Body of pancreas (tissue), 4 donors: ENCODE measurements at regions not wholly inside any gene's neighbourhood (a gene's known extent, or its start where the extent isn't known, plus 50 kb on each side); places are given as distances from the start of the nearest gene placed in this dataset.

ENCODE experiments used
- ATAC-seq: fragments of 150-250 bp; one replicate; pipeline ENCODE4 v1.9.1; 2016
- DNase-seq, 4 donors: peaks; one replicate each; pipeline ENCODE4 v3.0.0-alpha.2; 2019
- H3K27ac ChIP-seq, 4 donors: fragments of 200-600 bp; sonication (generic); 1 replicate in 3 of 4; 2 replicates in 1 of 4; pipeline versions ENCODE4 v1.5.1 to v1.6.1; 2016 to 2019; ENCODE audit warnings: mild to moderate bottlenecking in 1 of 4, mixed read lengths in 1 of 4, moderate library complexity in 1 of 4
- H3K27me3 ChIP-seq, 2 donors: fragments of 200-600 bp; sonication (generic); one replicate each; pipeline ENCODE4 v1.6.0; 2016; ENCODE audit warnings: mild to moderate bottlenecking in 1 of 2
- H3K36me3 ChIP-seq, 2 donors: fragments of 200-600 bp; sonication (generic); replicated peaks in 1 of 2; 2 replicates each; pipeline ENCODE4 v1.5.1; 2016; ENCODE audit warnings: low read depth in 2 of 2; ENCODE audit not compliant: insufficient read depth in 1 of 2
- H3K4me1 ChIP-seq: fragments of 200-600 bp; sonication (generic); one replicate; pipeline ENCODE4 v1.6.0; 2016
- H3K4me3 ChIP-seq, 2 donors: fragments of 200-600 bp; sonication (generic); 1 replicate in 1 of 2; 2 replicates in 1 of 2; pipeline ENCODE4 v1.5.1; 2016 to 2019
- H3K9me3 ChIP-seq, 3 donors: fragments of 200-600 bp; sonication (generic); 1 replicate in 2 of 3; 2 replicates in 1 of 3; pipeline ENCODE4 v1.5.1; 2016
- POLR2A ChIP-seq, 3 donors: fragments of 450-650 bp; IDR thresholded peaks; one replicate each; pipeline ENCODE4 v1.6.1; 2016; ENCODE audit warnings: antibody characterized with exemption in 3 of 3, mild to moderate bottlenecking in 2 of 3
- WGBS, 2 donors: methylation state at CpG; one replicate each; pipeline ENCODE4 v1.1.5; 2017; 5-methylcytosine and 5-hydroxymethylcytosine counted together
- intact Hi-C: fragments of 100-400 bp; cut with DNase I; formaldehyde crosslinking; loops from one replicate; pipeline ENCODE4 v1.15.1; 2023
- TF ChIP-seq, protein P1 (sequence below), 7 experiments: fragments of 450-650 bp in 4 of 7; fragments of 200-600 bp in 3 of 7; sonication (generic) in 3 of 7; IDR thresholded peaks; one replicate each; pipeline ENCODE4 v1.5.1; 2016 to 2019; ENCODE audit warnings: antibody characterized with exemption in 7 of 7

DNA sequence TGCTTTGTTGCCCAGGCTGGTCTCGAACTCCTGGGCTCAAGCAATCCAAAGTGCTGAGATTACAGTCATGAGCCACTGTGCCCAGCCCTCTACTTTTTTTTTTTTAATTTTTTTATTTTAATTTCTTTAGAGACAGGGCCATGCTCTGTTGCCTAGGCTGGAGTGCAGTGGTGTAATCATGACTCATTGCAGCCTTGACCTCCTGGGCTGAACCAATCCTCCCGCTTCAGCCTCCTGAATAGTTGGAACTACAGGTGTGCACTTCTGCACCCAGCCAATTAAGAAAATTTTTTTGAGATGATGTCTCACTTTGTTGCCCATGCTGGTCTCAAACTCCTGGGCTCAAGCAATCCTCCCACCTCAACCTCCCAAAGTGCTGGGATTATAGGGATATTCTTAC, 528.6 kb downstream of the GATA3 start:
- intact Hi-C loops: no loop called here
- 68 to 77% methylated on average over 2 of the region's 2 CpGs for WGBS, 2 donors

DNA sequence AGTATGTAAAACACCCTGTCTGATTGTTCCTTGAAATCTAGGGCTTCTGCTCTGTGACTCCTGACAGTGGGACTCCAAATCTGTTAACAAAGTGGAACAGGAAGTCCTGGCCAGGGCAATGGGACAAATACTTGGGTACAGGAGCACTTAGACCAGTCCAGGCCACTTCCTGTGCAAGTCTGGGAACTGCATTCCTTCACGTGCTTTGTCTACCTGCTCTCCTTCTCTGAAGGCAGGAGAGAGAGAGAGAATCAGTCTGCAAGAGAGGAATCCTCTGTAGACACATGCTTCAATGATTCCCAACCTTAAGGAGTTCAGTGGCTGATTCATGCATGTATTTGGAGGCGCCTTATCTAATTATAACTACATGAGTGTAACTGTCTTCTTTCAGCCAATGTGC, 530.2 kb downstream of the GATA3 start:
- Histone ChIP-seq H3K4me3 (no peak overlapping the region), H3K27me3 (no peaks in the 10 kb centered on the region), H3K27ac (no peak overlapping the region), H3K9me3 (no peaks in the 10 kb centered on the region), H3K4me1 (no peaks in the 10 kb centered on the region), H3K36me3 (no peaks in the 10 kb centered on the region)
- intact Hi-C loops: no loop called here
- 47 to 55% methylated on average over 2 of the region's 2 CpGs for WGBS, 2 donors
- no peak for DNase-seq
- no peak for ATAC-seq
- TF ChIP-seq POLR2A (IDR thresholded peaks at IDR 0.05): no peak
- TF ChIP-seq, protein P1, sequence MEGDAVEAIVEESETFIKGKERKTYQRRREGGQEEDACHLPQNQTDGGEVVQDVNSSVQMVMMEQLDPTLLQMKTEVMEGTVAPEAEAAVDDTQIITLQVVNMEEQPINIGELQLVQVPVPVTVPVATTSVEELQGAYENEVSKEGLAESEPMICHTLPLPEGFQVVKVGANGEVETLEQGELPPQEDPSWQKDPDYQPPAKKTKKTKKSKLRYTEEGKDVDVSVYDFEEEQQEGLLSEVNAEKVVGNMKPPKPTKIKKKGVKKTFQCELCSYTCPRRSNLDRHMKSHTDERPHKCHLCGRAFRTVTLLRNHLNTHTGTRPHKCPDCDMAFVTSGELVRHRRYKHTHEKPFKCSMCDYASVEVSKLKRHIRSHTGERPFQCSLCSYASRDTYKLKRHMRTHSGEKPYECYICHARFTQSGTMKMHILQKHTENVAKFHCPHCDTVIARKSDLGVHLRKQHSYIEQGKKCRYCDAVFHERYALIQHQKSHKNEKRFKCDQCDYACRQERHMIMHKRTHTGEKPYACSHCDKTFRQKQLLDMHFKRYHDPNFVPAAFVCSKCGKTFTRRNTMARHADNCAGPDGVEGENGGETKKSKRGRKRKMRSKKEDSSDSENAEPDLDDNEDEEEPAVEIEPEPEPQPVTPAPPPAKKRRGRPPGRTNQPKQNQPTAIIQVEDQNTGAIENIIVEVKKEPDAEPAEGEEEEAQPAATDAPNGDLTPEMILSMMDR (IDR thresholded peaks at IDR 0.05): no peak

More for the DNA sequence above, 528.6 kb downstream of the GATA3 start:
- TF ChIP-seq, protein P1 (IDR thresholded peaks at IDR 0.05): no peak
- H3K4me1 ChIP-seq: no peaks in the 10 kb centered on the region
- no peak for DNase-seq
- no peaks in the 10 kb centered on the region for H3K9me3 ChIP-seq
- H3K27ac ChIP-seq: no peak overlapping the region
- ATAC-seq: no peak
- no peak overlapping the region for H3K4me3 ChIP-seq
- H3K27me3 ChIP-seq: no peaks in the 10 kb centered on the region
- H3K36me3 ChIP-seq: no peaks in the 10 kb centered on the region

DNA sequence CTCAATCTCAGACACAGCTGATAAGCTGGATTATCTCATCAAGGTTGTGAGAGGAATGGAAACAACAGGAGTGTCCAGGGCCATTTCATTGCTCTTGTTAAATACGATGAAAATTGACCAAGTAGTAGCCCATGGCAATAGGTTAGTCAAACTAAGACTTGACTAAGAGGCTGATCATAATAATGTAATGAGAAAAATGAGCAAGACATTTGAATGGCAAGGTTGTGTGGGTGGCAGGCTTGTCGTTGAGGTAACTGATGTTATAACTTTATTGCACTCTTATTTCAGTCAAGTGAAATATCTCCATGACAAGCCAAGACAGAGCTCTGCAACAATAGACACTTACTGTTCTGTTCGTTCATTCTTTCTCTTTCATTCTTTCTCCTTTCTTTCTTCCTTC, 532.0 kb downstream of the GATA3 start:
- ATAC-seq: no peak
- intact Hi-C loops: no loop called here
- no peaks in the 10 kb centered on the region for H3K9me3 ChIP-seq
- no peaks in the 10 kb centered on the region for H3K36me3 ChIP-seq
- H3K4me3 ChIP-seq: no peak overlapping the region
- H3K27ac ChIP-seq: no peak overlapping the region
- H3K4me1 ChIP-seq: no peaks in the 10 kb centered on the region
- WGBS, 2 donors: 59 to 61% methylated on average over 3 of the region's 3 CpGs
- no peaks in the 10 kb centered on the region for H3K27me3 ChIP-seq
- DNase-seq: no peak
- TF ChIP-seq POLR2A (IDR thresholded peaks at IDR 0.05): no peak

DNA sequence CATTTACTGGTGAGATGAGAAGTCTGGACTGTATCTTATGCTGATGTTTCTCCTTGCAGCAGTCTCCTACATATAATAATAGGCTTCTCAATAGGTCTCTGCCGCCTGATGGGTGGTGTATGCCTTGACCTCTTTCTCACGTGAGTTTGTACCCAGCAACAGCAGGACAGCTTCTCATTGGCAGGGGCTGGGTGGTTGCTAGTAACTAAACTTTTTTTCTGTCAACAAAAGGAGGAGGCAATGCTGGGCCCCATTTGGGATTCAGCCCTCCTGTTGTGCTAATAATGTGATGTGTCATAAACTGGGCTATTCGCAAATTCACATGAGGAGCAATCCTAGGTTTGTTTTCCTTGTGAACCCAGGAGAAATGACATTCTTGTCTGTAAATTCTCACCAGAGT, 533.6 kb downstream of the GATA3 start:
- Histone ChIP-seq H3K27me3 (no peaks in the 10 kb centered on the region), H3K9me3 (no peaks in the 10 kb centered on the region), H3K36me3 (no peaks in the 10 kb centered on the region), H3K4me3 (no peak overlapping the region), H3K4me1 (no peaks in the 10 kb centered on the region), H3K27ac (no peak overlapping the region)
- DNase-seq (no peak), ATAC-seq (no peak)
- intact Hi-C loops: no loop called here
- 51 to 56% methylated on average over 3 of the region's 3 CpGs for WGBS, 2 donors
- no peak for TF ChIP-seq POLR2A (IDR thresholded peaks at IDR 0.05)
- TF ChIP-seq, protein P1 (IDR thresholded peaks at IDR 0.05): no peak

DNA sequence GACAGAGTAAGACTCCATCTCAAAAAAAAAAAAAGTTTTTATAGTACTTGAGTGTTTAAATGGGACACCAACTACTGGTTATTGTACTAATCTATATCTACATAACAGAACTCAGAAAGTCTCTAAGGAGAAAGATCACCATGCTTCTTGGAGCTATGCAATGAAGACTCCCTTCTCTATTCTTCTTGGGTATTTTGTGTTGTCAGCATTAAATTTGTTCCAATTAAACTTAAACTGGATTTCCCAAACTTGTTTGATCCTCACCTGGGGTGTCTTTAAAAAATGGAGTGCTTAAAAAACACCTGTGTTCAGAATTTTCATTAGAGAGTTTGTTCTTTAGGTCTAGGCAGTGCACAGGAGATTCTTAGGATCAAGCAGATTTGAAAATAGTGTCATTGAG, 536.0 kb downstream of the GATA3 start:
- no peak for ATAC-seq
- H3K4me1 ChIP-seq: no peaks in the 10 kb centered on the region

More for the DNA sequence above, 536.0 kb downstream of the GATA3 start:
- TF ChIP-seq POLR2A (IDR thresholded peaks at IDR 0.05): no peak
- TF ChIP-seq, protein P1 (IDR thresholded peaks at IDR 0.05): no peak
- peaks cover 0 to 8% of the 10 kb centered on the region in 2 donors for H3K27me3 ChIP-seq
- H3K4me3 ChIP-seq: no peak overlapping the region
- DNase-seq: no peak
- H3K36me3 ChIP-seq: no peaks in the 10 kb centered on the region
- no peaks in the 10 kb centered on the region for H3K9me3 ChIP-seq
- intact Hi-C loops: no loop called here
- no peak overlapping the region for H3K27ac ChIP-seq
